Gastroesophageal sphincter (tissue), 4 donors: ENCODE measurements at regions not wholly inside any gene's neighbourhood (a gene's known extent, or its start where the extent isn't known, plus 50 kb on each side); places are given as distances from the start of the nearest gene placed in this dataset.
A peak's percentile ranks its signal among the peaks of the same experiment; 100 is the strongest.

ENCODE experiments used
- ATAC-seq: fragments of 150-250 bp; one replicate; pipeline ENCODE4 v1.9.1; 2016; ENCODE audit warnings: mild to moderate bottlenecking, moderate library complexity
- H3K27ac ChIP-seq, 4 donors: fragments of 200-600 bp; sonication (generic) in 3 of 4; 1 replicate in 3 of 4; 2 replicates in 1 of 4; pipeline ENCODE4 v1.5.1; 2016 to 2019
- H3K27me3 ChIP-seq: fragments of 200-600 bp; sonication (generic); one replicate; pipeline ENCODE4 v1.5.1; 2019
- H3K36me3 ChIP-seq, 2 donors: fragments of 200-600 bp; sonication (generic); one replicate each; pipeline ENCODE4 v1.5.1; 2019; ENCODE audit warnings: control low read depth in 1 of 2
- H3K4me1 ChIP-seq, 3 donors: fragments of 200-600 bp; sonication (generic); 1 replicate in 2 of 3; 2 replicates in 1 of 3; pipeline ENCODE4 v1.5.1; 2016 to 2019; ENCODE audit warnings: control low read depth in 2 of 3
- H3K4me3 ChIP-seq, 2 donors: fragments of 200-600 bp; sonication (generic); one replicate each; pipeline ENCODE4 v1.5.1; 2019; ENCODE audit warnings: mild to moderate bottlenecking in 1 of 2, moderate library complexity in 1 of 2
- H3K9me3 ChIP-seq, 3 donors: fragments of 200-600 bp; sonication (generic); one replicate each; pipeline ENCODE4 v1.5.1; 2017 to 2019; ENCODE audit warnings: control low read depth in 2 of 3
- EP300 ChIP-seq: sonication (generic); formaldehyde crosslinking; IDR thresholded peaks from one replicate; pipeline ENCODE4 v1.6.1; 2017; ENCODE audit warnings: antibody characterized with exemption, mild to moderate bottlenecking
- POLR2A ChIP-seq, 2 donors: fragments of 450-650 bp; IDR thresholded peaks; one replicate each; pipeline ENCODE4 v1.6.1; 2017; ENCODE audit warnings: antibody characterized with exemption in 2 of 2, mild to moderate bottlenecking in 2 of 2, moderate library complexity in 1 of 2
- POLR2AphosphoS5 ChIP-seq: sonication (generic); formaldehyde crosslinking; IDR thresholded peaks from one replicate; pipeline ENCODE4 v1.6.1; 2017; ENCODE audit warnings: antibody characterized with exemption
- WGBS, 2 donors: methylation state at CpG; one replicate each; pipeline ENCODE4 v1.1.5; 2018; ENCODE audit warnings: low coverage in 1 of 2; 5-methylcytosine and 5-hydroxymethylcytosine counted together
- TF ChIP-seq, protein P1 (sequence below), 4 experiments: fragments of 200-600 bp in 2 of 4; fragments of 450-650 bp in 2 of 4; sonication (generic) in 1 of 4; IDR thresholded peaks; one replicate each; pipeline ENCODE4 v1.5.1; 2017 to 2019; ENCODE audit warnings: antibody characterized with exemption in 4 of 4, mild to moderate bottlenecking in 2 of 4, moderate library complexity in 2 of 4

DNA sequence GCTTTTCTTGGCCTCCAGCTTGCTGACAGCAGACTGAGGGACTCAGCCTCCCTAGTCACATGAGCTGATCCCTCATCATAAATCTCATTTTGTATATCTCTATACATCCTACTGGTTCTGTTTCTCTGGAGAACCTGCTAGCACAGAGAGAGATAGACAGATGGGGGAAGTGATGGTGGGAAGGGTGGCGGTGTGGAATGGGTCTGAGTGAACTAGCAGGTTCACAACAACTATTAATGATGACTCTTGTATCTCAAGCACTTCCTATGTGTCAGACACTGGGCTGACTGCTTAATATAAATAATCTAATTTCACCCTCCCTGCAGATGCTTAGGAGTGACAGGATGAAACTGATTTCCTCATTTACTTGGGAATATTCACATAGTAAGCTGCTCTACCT, 106.9 kb upstream of the TLE3 start:
- no peaks in the 10 kb centered on the region for H3K9me3 ChIP-seq
- WGBS, 2 donors = 100% methylated on average over 1 of the region's 1 CpG; no CpG with 5 or more reads in 1 of the 2 donors

DNA sequence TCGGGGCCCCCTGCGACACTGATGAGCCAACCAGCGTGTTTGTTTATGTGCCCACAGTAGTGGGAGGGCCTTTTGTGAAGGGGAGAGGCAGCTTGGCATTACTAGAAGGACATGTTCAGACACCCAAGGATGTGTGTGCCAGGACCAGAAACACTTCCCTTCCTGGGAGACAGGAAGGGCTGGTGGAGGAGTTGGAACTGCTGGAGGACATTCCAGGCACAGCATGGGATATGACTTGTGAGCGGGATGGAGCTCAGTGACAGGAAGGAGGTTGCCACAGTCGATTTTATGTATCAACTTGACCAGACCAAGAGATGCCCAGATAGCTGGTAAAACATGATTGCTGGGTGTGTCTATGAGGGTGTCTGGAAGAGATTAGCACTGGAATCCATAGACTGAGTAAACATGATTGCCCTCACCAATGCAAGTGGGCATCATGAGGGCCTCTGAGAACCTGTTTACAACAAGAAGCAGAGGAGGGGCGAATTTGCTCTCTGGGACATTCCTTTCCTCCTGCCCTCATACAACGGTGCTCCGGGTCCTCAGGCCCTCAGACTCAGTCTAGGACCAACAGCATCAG, 106.4 kb upstream of the TLE3 start:
- H3K27ac ChIP-seq = no peak overlapping the region
- no peaks in the 10 kb centered on the region for H3K36me3 ChIP-seq
- no peak overlapping the region for H3K4me3 ChIP-seq
- no peaks in the 10 kb centered on the region for H3K27me3 ChIP-seq
- 85% methylated on average over 5 of the region's 8 CpGs; no CpG with 5 or more reads in 1 of the 2 donors for WGBS, 2 donors
- peaks cover 0 to 27% (median 3%) of the 10 kb centered on the region in 3 donors for H3K4me1 ChIP-seq
- no peak for TF ChIP-seq POLR2AphosphoS5
- TF ChIP-seq, protein P1, sequence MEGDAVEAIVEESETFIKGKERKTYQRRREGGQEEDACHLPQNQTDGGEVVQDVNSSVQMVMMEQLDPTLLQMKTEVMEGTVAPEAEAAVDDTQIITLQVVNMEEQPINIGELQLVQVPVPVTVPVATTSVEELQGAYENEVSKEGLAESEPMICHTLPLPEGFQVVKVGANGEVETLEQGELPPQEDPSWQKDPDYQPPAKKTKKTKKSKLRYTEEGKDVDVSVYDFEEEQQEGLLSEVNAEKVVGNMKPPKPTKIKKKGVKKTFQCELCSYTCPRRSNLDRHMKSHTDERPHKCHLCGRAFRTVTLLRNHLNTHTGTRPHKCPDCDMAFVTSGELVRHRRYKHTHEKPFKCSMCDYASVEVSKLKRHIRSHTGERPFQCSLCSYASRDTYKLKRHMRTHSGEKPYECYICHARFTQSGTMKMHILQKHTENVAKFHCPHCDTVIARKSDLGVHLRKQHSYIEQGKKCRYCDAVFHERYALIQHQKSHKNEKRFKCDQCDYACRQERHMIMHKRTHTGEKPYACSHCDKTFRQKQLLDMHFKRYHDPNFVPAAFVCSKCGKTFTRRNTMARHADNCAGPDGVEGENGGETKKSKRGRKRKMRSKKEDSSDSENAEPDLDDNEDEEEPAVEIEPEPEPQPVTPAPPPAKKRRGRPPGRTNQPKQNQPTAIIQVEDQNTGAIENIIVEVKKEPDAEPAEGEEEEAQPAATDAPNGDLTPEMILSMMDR (IDR thresholded peaks at IDR 0.05) = no peak
- no peak for TF ChIP-seq POLR2A (IDR thresholded peaks at IDR 0.05)
- TF ChIP-seq EP300 = no peak
- no peaks in the 10 kb centered on the region for H3K9me3 ChIP-seq
- ATAC-seq = no peak

More for the DNA sequence above, 106.9 kb upstream of the TLE3 start:
- TF ChIP-seq EP300 (no peak), POLR2AphosphoS5 (no peak), POLR2A (IDR thresholded peaks at IDR 0.05) (no peak)
- TF ChIP-seq, protein P1 (IDR thresholded peaks at IDR 0.05) = no peak
- no peak for ATAC-seq
- H3K4me3 ChIP-seq = no peak overlapping the region
- no peaks in the 10 kb centered on the region for H3K27me3 ChIP-seq
- peaks cover 0 to 22% (median 3%) of the 10 kb centered on the region in 3 donors for H3K4me1 ChIP-seq
- no peaks in the 10 kb centered on the region for H3K36me3 ChIP-seq
- no peak overlapping the region for H3K27ac ChIP-seq

DNA sequence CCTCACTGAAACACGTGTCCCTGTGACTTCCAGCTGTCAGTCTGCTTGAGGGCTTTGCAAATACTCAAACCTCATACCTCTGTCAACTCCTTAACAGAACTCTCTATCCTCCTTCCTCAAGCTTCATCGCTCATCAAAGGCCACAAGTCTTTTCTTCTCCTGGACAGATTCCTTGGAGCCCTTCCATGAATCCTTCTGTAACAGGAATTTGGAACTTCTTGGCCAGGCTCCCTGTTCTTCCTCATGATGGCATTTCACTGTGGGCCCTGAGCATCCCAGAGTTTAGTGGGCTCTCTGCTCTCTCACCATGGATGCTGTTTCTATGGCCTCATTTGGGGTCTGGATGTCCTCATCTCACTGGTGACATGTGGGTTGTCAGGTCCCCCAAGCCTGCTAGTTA, 105.0 kb upstream of the TLE3 start:
- Histone ChIP-seq H3K36me3 (no peaks in the 10 kb centered on the region), H3K4me3 (no peak overlapping the region), H3K4me1 (peaks cover 0 to 32% (median 3%) of the 10 kb centered on the region in 3 donors), H3K9me3 (no peaks in the 10 kb centered on the region), H3K27ac (no peak overlapping the region), H3K27me3 (no peaks in the 10 kb centered on the region)
- WGBS, 2 donors = 43 to 44% methylated on average over 2 of the region's 2 CpGs
- TF ChIP-seq EP300 = no peak
- ATAC-seq = no peak

DNA sequence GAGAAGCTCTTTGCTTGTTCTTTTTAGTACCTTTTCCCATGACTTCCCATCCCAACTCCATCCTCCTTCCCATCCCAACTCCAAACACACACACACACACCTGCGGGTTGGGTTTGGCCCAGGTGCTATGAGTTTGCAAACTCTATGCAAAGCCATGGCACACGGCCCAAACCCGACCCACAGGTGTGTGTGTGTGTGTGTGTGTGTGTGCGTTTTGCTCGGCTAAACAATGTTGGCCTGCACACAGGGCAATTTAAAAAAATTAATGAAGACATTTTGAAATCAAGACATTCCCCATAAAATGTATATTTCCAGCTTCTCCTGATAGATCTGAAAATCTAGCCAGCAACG, 103.7 kb upstream of the TLE3 start:
- 80 to 96% methylated on average over 3 to 6 of the region's 6 CpGs for WGBS, 2 donors
- TF ChIP-seq POLR2AphosphoS5 (no peak), EP300 (no peak), POLR2A (IDR thresholded peaks at IDR 0.05) (no peak)
- TF ChIP-seq, protein P1 (IDR thresholded peaks at IDR 0.05) = no peak
- Histone ChIP-seq H3K9me3 (no peaks in the 10 kb centered on the region), H3K27me3 (no peaks in the 10 kb centered on the region), H3K4me3 (no peak overlapping the region), H3K27ac (no peak overlapping the region), H3K36me3 (no peaks in the 10 kb centered on the region), H3K4me1 (peaks cover under 1 to 38% (median 6%) of the 10 kb centered on the region in 3 donors)
- no peak for ATAC-seq

DNA sequence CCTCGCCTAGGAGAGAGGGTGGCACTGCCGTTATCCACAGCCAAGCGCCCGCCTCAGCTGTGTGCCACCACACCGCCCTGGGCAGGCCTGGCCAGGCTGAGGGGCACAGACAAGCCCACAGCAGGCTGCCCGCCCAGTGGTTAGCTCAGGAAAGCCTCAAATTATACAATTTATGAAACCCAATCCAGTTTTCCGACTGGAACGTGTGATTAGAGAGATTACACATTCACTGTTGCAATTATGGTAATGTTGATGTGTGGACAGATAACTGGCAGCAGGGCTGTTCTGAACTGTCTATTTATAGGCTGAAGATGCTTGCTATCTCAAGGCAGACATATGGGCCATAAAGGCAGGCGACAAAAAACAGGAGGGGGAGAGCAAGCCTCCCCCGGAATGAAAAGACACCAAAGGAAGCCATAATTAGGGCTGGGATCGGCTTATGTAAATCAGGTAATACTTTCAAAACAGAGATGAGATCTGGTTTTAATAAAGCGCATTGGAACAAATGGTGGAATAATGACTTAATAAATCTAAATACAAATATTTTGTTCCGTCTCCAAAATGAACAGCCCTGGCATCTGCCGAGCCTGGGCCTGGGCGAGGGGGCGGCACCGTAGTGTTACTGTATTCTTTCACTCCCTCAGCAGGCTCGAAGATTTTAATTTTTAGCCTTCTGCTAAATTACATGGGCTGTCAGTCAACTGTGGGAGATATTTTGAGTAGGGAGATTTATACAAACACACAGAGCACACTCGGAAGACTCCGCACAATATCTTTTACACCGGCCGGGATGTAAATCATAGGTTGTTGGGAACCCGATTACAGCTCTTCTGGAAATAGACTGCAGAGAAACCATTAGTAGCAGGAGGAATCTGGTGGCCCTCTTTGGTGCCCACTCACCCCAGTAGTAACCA, 103.1 kb upstream of the TLE3 start:
- Histone ChIP-seq H3K27ac (peak overlapping the region in 3 of 4 donors; percentile 47 to 60 (median 56)), H3K4me3 (no peak overlapping the region), H3K36me3 (no peaks in the 10 kb centered on the region), H3K4me1 (peaks cover 5 to 45% (median 12%) of the 10 kb centered on the region in 3 donors), H3K27me3 (no peaks in the 10 kb centered on the region), H3K9me3 (no peaks in the 10 kb centered on the region)
- no peak for TF ChIP-seq EP300
- no peak for TF ChIP-seq POLR2AphosphoS5
- no peak for TF ChIP-seq POLR2A (IDR thresholded peaks at IDR 0.05)
- TF ChIP-seq, protein P1 (IDR thresholded peaks at IDR 0.05) = no peak
- WGBS, 2 donors = 37 to 67% methylated on average over 18 to 23 of the region's 23 CpGs
- ATAC-seq = no peak
